Endothelial cell of hepatic sinusoid (primary cell): ENCODE measurements at regions not wholly inside any gene's neighbourhood (a gene's known extent, or its start where the extent isn't known, plus 50 kb on each side); places are given as distances from the start of the nearest gene placed in this dataset.
"Not testable (repeated sequence)": the region's sequence is repeated elsewhere in the genome, so short reads cannot be mapped to it uniquely, and the experiment has no call there.

Experiments
- in situ Hi-C: cut with HindIII; loops from 2 replicates; pipeline ENCODE4 v1.10.0; 2017; ENCODE audit warnings: low sequenced_read_pairs

GRCh38 chr12:114864837-114865551 is 181.0 kb upstream of the TBX3 start:
- in situ Hi-C loops = no loop called here

GRCh38 chr12:114863911-114864310 is 179.9 kb upstream of the TBX3 start:
- in situ Hi-C loops = no loop called here

- in situ Hi-C loops = no loop called here
Measured at GRCh38 chr12:114860969-114861368, 177.0 kb upstream of the TBX3 start.

- in situ Hi-C loops = no loop called here
Measured at GRCh38 chr12:114858388-114859146, 174.6 kb upstream of the TBX3 start.

- in situ Hi-C loops = no loop called here
Measured at GRCh38 chr12:114855678-114856077, 171.7 kb upstream of the TBX3 start.

GRCh38 chr12:114852976-114853529 is 169.1 kb upstream of the TBX3 start:
- in situ Hi-C loops = no loop called here

- in situ Hi-C loops = no loop called here
Measured at GRCh38 chr12:114851981-114852380, 168.0 kb upstream of the TBX3 start.

GRCh38 chr12:114850661-114851275 is 166.8 kb upstream of the TBX3 start:
- in situ Hi-C loops = no loop called here

- in situ Hi-C loops = no loop called here
Measured at GRCh38 chr12:114848666-114849065, 164.7 kb upstream of the TBX3 start.

- in situ Hi-C loops = no loop called here
Measured at GRCh38 chr12:114847441-114848035, 163.6 kb upstream of the TBX3 start.

- in situ Hi-C loops = no loop called here
Measured at GRCh38 chr12:114846771-114847170, 162.8 kb upstream of the TBX3 start.

GRCh38 chr12:114841557-114842251 is 157.7 kb upstream of the TBX3 start:
- in situ Hi-C loops = no loop called here

GRCh38 chr12:114838480-114838879 is 154.5 kb upstream of the TBX3 start:
- in situ Hi-C loops = no loop called here

- in situ Hi-C loops = no loop called here
Measured at GRCh38 chr12:114836609-114837008, 152.6 kb upstream of the TBX3 start.

GRCh38 chr12:114835031-114835430 is 151.1 kb upstream of the TBX3 start:
- in situ Hi-C loops = no loop called here

GRCh38 chr12:114834621-114835020 is 150.6 kb upstream of the TBX3 start:
- in situ Hi-C loops = no loop called here

GRCh38 chr12:114829833-114830232 is 145.9 kb upstream of the TBX3 start:
- in situ Hi-C loops = no loop called here

- in situ Hi-C loops = not testable (repeated sequence)
Measured at GRCh38 chr12:114829244-114829643, 145.3 kb upstream of the TBX3 start.

- in situ Hi-C loops = no loop called here
Measured at GRCh38 chr12:114827461-114827860, 143.5 kb upstream of the TBX3 start.

GRCh38 chr12:114826244-114826643 is 142.3 kb upstream of the TBX3 start:
- in situ Hi-C loops = no loop called here

GRCh38 chr12:114823724-114824123 is 139.7 kb upstream of the TBX3 start:
- in situ Hi-C loops = no loop called here
